HG02840 (cell line): ENCODE measurements at regions not wholly inside any gene's neighbourhood (a gene's known extent, or its start where the extent isn't known, plus 50 kb on each side); places are given as distances from the start of the nearest gene placed in this dataset.
"Not testable (repeated sequence)": the region's sequence is repeated elsewhere in the genome, so short reads cannot be mapped to it uniquely, and the experiment has no call there.

Experiments
- ATAC-seq: cut with Tn5 transposase; IDR thresholded peaks from one replicate; pipeline ENCODE4 v1.9.1; 2021; ENCODE audit warnings: mild to moderate bottlenecking, moderate library complexity, moderate number of reproducible peaks; ENCODE audit not compliant: unreplicated experiment, low FRiP score

DNA sequence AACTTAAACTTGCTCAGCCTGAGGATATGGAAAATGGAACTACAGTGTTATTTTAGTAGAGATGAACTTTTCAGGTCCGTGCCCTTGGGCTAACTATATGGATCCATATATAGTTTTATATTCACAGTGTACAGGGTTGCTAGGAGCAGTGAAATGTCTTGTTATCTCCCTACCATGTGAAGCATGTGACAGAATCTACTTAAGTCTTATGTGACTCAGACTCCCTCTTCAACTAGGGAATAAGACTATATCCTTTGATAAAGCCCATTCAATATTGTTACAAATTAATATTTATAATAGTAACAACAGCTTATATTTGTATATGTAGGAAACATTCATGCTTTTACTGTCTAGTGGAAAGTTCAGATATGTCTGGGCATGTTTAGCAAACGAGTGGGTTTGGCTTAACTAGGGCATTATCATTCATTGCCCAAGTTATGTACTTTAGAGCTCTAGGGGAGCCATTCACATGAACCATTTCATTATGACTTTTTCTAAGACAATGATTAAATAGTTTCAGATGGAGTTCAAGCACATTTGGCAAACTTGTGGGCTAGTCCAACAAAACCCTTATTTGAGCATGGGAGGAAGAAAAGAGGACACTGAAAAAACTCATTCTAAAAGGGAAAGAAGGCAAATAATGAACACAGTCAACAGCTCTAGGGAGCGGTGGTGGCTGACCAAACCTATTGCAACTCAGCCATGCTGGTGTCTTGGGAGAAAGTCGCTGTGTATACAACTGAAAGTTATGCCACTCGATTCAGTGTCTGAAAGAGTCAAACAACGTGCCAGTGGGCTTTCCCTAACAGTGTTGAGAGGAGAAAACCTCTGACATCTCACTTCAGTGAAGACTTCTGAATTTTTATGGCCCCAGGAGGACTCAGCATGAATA, 305.9 kb upstream of the G2E3 start:
- no peak for ATAC-seq

DNA sequence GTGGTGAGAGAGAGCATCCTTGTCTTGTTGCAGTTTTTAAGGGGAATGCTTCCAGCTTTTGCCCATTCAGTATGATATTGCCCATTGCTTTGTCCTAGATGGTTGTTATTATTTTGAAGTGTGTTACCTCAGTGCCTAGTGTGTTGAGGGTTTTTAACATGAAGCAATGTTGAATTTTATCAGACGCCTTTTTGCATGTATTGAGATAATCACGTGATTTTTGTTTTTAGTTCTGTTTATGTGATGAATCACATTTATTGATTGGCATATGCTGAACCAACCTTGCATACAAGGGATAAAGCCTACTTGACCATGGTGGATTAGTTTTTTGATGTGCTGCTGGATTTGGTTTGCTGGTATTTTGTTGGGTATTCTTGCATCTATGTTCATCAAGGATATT, 302.3 kb upstream of the G2E3 start:
- no peak for ATAC-seq

DNA sequence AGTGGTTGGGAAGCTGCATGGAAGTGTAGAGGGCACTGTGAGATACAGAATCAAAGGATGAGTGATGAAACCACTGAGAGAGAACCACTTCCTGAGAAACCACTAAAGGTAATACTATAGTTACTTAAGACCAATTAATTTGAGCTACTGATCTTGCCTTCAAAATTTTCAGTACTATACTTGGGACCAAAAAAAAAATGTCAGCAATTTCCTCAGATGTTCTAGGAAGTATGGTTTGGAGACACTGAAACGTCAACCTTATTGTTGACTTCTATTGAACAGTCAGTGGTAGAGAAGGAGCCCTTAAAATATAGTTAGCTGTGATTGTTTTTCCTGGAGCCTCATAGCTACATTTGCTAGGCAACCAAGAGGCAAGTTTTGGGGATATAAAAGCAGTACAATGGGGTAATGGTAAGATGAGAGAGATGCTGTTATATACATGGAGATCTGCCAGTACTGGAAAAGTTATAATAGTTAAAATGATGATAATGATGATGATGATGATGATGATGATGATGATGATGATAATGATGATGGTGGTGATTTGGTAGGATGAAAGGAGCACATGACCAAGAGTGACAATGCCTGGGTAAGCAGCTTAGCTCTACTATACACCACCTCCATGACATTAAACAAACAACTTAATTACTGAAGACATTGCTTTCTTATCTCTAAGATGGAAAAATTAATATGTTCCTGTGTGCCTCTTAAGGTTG, 300.9 kb upstream of the G2E3 start:
- no peak for ATAC-seq

DNA sequence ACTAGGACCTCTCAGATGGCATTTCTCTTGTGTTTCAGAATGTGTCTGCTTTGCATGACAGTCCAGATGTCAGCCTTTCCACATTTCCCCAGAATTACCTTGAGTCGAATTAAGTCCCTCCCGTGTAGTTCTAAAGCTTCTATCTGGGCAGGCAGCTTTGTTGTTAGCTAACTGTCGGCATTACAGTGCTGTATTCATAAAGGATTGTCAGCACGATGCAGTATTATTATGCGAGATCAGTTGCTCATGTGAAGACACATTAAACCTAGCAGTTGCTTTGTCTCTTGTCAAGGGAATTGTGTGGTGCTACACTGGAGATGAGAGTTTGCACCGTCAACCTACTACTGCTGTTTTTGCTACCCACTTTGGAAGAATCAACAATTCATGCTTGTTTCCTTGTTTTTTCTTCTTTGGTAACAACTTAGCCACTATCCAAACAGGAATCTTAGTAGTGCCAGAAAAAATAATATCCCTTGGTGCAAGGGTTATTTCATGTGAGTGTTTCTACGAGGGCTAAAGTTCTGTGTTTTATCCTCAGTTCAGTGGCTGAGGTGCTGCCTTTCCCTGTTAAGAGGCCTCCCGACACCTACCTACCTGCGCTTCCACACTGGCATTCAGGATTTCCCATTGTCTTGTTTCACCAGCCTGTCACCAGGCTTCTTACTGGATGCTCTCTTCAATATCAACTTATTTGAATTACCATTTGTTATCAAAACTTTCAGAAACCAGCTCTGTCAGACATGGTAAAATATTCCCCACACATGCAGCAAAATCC, 297.9 kb upstream of the G2E3 start:
- ATAC-seq = no peak

DNA sequence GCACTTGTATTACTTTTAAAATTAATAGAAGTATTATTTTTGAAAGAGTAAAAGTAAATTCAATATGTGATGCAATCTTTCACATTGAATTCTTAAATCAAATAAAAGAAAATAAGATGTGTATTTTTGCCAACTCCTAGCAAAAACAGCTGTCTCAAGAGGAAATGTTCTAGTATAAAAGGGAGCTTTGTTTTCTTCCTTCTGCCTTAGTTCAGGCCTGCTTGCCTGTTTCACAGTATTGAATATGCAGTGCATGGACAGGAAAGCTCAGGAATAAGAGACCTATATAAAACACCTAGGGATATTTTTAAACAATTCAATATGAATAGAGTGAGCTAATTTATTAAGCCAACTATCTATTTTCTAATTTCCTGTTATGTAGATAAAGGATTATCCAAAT, 294.8 kb upstream of the G2E3 start:
- no peak for ATAC-seq

DNA sequence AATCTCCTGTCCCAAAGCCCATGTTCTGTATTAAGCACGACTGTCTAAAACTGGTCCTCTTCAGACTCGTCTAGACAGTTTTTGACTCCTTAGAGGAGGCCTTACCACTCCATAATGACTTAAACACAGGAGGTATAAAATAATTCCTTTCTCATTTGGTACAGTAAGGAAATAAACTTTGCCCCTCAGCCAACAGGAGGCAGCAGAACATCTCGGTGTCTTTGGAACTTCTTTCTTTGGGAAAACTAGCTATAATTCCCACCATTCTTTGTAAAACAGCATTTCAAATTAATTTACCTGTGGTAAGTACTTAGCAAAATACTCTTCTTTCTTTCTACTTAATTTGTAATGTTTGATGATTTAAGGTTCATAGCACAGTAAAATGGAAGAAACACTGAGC, 292.7 kb upstream of the G2E3 start:
- ATAC-seq = no peak

DNA sequence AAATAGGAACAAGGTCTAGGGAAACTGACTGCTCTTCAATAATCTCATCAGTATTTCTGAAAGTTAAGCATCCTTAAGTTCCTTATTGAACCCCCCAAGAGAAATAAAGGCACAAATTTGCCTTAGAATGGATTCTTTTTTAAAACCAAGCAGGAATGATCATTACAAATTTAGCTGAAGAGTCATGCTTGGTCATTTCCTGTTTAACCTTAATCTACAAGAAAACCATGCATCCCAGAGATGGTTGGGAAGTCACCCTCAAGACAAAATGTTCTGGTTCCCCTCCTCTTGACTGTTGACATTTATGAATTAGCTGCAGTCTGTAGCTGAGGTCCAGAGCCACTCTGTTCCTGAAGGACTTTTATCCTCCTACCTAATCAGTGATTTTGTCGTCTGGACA, 291.8 kb upstream of the G2E3 start:
- no peak for ATAC-seq

DNA sequence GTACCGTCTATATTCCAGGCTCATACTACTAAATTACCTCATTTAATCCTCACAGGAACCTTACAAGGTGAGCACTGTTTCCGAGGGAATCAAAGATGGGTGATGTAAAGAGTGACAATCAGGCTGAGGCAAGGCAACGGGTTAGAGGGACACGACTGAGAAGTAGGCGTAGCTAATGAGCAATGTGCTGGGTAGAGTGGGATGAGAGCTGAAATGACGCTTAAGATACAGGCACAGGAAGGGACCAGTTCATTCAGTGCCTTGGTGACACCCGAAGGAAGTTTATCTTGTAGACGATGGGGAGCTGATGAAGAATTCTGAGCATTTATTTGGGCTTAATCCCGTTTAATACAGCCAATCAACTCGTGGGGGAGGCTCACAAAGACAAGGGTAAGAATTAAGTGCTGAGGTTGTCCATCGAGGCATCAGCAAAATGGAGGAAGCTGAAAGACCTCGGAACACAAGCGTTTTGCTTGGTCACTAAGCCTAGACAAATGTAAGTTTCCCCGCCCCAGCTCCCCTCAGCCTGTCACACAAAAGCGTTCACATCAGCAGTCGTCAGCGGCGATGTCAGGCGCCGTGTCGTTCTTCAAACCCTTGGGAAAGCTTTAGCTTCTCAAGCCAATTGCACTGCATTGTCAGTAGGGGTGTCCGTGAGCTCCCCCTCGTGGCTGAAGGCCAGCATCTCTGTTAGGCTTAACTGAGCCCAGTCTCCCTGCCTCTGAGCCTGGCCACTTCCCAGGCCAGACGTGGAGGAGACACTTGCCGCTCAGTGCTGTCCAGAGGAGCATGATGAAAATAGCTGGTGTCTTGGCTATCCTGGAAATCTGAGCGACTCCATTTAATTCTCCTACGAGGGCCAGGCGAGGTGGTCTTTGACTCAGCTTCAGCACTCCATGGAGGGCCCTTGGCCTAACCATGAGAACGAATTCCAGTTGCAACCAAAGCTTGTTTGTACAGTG, 288.5 kb upstream of the G2E3 start:
- ATAC-seq = peak; percentile 99

DNA sequence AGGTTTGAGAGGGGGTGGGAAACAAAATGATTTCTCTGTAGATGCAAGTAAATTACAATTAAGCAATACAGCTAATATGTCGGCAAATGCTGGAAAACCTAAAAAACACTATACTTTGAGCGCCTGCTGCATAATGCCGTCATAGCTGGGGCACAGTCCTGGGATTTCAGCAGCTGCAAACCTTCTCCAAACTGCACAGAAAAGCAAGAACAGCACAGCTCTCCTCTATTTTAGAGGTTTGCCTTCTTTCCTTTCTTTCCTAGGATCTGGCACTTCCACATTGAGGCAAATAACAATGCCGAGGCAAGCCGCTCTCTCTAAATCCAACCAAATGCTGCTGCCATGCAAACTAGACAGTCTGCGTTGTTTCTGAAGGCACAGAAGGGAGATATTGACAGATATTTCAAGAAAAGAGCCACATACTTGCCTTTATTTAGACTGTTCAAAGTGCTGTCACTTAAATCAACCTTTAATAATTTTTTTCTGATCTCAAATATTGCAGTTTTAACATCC, 287.1 kb upstream of the G2E3 start:
- ATAC-seq = no peak

DNA sequence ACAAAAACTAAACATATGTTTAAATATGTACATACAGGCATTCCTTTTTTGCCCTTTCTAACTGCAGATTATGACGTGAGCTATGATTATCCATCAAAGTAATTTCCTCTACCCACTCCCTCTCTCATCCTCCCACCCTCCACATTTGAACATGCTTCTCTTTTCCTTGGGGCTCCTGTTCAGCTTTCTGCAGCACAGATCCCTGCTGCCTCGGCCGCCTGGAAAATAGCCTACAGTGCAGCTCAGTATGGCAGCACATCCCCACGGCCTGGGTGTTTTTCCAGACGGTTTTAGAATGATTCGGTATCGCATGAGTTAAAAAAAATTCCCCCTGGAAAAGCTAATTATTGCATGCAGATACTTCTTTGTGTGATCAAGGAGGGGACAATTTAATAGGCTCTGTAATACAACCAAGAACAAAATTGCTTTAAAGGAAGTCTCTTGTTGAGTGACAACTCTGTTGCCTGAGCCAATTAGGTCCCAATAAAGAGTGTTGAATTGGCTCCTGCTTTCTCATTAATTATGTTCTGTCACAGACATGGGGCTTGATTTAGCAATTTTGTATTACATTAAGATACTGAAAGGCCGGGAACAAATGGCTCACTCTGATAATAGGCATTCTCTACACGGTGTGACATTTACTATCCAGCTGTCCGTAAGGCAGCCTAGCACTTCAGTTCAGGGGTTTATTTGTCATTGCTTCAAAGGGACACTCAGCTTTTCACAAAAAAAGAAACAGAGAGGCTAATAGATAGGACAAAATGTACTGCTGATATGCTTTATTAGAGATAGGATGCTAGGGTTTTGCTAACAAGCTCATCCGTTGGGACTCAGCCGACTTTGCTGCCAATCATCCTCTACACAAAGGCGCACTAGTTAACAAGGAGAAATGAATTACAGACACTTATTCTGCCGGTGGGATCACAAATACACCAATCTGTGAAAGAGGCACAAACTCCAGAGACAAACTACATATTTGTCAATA, 285.8 kb upstream of the G2E3 start:
- no peak for ATAC-seq

DNA sequence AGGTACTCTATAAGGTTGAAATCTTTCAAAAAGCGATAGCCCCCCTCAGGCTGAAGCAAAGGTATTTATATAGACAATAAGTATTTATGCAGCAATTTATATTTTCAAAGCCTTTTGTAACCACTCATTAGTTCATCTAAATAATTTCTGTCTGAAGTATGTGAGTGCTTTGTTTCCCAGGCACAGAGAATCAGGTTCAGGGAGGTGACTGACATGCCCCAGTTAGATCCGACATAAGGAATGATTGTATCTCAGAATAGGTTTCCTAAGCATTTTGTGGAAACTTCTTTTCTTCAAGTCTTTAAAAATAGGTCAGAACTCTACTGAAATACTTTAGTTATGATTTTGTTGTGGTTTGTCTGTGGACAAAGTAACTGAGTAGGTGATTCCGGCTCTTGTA, 283.4 kb upstream of the G2E3 start:
- no peak for ATAC-seq

DNA sequence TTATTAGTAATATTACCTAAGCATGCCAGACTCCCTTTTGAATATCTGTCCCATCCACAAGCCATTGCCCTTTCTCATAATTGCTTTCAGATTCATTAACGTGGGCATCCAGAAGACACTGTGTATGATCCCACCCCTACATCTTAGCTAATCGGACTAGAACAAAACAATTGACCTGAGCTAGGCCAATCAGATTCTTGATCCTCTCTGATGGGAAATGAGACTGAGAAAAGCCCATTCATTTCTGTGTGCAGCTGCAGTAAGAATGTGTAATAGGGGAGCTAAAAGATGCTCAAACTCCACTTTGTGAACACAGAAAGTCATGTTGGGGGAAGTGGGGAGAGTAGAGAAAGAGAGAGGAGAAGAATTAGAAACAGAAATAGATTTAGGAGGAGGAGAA, 281.7 kb upstream of the G2E3 start:
- no peak for ATAC-seq

DNA sequence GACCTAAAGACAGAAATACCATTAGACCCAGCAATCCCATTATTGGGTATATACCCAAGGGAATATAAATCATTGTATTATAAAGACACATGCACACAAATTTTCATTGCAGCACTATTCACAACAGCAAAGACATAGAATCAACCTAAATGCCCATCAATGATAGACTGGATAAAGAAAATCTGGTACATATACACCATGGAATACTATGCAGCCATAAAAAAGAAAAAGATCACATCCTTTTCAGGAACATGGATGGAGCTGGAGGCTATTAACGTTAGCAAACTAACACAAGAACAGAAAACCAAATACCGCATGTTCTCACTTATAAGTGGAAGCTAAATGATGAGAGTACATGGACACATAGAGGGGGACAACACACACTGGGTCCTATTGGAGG, 280.1 kb upstream of the G2E3 start:
- not testable (repeated sequence) for ATAC-seq

DNA sequence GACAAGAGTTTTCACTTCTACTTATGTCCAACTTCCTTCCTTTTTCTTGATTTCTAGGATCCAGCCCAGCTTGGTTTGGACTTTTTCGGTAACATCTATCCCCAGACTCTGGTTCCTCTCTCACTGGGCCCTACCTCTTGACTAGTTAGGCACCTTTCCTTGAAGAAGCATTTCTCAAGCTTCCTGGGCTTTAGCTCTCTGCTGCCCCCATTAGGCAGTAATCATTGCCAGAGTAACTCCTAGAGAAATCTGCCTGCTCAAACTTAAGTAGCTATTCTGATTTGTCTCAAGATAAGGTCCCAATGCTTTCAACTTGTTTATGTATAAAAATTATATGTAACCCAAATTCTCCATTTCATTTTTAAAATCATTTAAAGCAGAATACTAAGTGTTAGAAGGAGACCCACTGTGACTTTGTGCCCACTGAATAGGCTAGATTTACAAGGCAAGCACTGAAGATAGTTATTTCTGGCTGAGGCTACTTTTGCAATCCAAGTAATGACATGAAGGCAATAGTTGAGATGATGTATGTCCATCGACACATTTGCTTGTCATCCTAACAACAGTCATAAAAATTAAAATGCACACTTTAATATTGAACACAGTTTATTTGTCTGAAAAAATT, 275.0 kb upstream of the G2E3 start:
- no peak for ATAC-seq

DNA sequence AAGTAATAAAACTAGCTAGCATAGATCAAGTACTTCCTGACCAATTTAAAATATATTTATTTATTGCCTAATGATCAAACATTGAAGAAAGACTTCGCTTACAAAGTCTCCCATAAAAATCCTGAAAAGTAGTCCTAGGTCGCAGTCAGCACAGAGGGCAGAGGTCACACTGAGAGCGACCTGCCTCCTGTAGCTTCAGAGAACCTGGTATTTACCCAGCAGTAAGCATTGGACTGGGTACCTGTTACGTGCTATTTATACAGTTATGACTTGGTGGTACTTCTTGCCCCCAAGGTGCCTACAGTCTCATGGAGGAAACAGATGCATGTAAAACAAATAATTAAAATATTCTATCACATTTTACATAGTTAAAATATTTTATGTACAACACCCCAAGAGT, 274.1 kb upstream of the G2E3 start:
- no peak for ATAC-seq

DNA sequence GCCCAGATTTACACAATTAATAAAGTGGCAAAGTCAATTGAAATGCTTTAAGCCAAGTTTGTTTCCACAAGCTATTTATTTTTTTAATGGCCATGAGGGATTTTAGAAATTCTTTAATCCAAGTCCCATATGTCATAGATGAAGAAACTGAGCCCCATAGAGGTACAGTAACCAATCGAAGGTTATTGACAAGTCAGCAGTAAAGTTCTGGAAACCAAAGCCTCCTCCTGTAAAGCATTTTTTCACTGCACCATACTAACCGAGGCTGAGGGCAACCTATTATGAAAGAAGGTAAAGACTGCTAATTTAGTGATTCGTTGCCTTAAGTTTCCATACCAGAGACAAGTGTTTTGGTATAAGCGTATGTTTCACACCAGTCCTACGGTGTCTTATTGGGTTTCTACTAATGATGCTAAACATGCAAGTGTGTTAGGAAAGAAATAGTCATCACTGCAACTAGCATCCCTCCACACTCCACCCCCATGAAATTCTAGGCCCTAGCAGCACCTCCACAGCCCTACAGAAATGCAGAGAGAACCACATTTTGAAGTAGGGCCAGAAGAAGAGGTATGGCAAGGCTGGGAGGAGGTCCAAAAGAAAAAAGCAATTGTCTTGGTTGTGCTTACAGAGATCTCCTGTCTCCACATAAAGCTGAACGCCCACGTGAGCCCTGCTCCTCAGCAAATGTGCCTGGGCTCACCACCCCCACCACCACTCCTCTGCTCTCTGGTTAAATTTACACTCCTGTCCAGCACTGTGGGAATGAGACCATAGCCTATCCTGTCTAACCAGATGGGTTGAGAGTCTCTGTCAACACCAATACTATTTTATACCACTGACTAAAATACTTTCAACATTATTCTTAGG, 271.1 kb upstream of the G2E3 start:
- no peak for ATAC-seq

DNA sequence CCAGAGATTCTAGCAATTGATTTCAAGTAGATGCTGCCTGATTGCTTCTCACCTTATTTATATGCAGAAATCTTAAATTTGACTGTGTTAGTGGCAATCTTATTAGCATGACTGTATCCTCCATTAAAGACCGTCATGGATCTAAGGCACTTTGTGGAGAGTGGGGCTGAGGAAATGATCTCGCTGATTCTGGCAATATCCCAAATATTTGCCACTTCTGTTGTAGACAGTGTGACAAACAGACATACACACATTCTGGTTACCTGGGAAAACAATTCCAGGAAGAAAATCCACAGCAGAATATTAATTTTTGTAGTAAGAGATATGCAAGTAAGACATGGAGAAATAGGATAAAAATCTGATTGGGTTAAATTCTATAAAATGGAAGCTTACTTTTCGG, 269.0 kb upstream of the G2E3 start:
- no peak for ATAC-seq
